VCaP (cell line): ENCODE measurements at regions not wholly inside any gene's neighbourhood (a gene's known extent, or its start where the extent isn't known, plus 50 kb on each side); places are given as distances from the start of the nearest gene placed in this dataset.

Experiments used
- H3K27ac ChIP-seq: fragments of 450-650 bp; 2 replicates; pipeline ENCODE4 v1.5.1; 2017
- TF ChIP-seq, protein P1 (sequence below): fragments of 450-650 bp; conservative IDR thresholded peaks from 2 replicates; pipeline ENCODE4 v1.5.1; 2017; ENCODE audit warnings: mild to moderate bottlenecking, moderate library complexity

DNA sequence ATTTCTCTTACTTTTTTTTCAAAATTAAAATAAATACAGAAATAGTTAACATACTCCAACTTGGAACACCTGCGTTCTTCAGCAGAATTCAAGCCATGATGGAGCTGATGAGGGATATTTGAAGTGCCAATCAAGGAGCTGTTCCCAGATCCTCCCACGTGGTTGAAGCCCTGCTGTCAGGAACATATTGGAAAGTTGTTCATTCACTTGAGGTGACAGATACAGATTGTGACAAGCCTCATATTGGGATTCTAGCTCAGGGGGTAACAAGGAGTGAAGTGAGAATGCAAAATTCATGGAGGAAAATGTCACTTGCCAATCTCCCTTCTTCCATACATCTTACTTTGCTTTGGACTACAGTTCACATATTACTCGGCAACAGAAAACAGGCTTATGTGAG lies 2670.8 kb downstream of the PCDH7 start:
- TF ChIP-seq, protein P1, sequence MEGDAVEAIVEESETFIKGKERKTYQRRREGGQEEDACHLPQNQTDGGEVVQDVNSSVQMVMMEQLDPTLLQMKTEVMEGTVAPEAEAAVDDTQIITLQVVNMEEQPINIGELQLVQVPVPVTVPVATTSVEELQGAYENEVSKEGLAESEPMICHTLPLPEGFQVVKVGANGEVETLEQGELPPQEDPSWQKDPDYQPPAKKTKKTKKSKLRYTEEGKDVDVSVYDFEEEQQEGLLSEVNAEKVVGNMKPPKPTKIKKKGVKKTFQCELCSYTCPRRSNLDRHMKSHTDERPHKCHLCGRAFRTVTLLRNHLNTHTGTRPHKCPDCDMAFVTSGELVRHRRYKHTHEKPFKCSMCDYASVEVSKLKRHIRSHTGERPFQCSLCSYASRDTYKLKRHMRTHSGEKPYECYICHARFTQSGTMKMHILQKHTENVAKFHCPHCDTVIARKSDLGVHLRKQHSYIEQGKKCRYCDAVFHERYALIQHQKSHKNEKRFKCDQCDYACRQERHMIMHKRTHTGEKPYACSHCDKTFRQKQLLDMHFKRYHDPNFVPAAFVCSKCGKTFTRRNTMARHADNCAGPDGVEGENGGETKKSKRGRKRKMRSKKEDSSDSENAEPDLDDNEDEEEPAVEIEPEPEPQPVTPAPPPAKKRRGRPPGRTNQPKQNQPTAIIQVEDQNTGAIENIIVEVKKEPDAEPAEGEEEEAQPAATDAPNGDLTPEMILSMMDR, result no peak
- H3K27ac ChIP-seq, result no peak overlapping the region

DNA sequence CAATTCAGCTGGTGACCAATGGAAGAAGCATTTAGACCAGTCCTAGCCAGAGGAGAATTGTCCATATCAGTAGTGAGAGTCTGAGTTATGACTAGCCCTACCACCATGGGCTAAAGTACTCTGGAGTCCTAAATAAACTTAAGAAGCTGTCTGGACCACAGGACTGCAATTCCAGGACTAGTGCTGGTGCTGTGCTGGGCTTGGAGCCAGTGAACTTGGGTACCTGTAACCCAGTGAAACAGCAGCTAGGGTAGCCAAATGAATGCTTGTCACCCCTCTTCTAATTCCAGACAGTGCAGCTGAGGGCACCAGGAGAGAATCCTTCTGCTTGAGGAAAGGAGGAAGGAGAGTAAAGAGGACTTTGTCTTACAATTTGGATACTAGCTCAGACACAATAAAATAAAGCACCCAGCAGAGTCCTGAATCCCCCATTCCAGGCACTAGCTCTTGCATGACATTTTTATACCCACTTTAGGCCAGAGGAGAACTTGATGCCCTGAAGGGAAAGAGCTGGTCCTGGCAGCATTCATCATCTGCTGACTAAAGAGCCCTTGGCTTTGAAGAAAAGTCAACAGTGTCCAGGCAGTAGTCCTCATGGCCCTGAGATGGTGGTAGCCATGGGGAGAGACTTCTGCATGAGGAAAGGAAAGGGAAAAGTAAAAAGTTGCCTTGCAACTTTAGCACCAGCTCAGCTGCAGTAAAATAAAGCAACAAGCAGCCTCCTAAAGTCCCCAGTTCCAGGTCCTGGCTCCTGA lies 2675.7 kb downstream of the PCDH7 start:
- H3K27ac ChIP-seq, result no peak overlapping the region
- TF ChIP-seq, protein P1, result no peak

GRCh38 chr4:33400504-33400903 lies 2680.3 kb downstream of the PCDH7 start:
- TF ChIP-seq, protein P1, result no peak
- no peak overlapping the region for H3K27ac ChIP-seq

DNA sequence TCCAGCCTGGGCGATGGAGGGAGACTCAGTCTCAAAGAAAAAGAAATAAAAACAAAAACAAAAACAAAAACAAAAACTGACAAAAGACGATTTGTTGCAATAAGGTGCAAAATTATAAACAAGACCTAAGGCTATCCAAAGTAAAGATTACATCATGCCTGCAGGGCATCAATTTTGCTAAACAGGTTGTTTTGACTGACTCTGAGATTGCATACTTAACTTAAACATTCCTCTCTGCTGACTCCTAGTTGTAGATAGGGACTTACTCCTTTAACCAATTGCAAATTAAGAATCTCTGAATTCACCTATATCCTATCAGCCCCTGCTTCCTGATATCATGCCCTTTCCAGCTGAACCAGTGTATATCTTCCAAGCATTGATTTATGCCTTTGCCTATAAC lies 2687.3 kb downstream of the PCDH7 start:
- no peak overlapping the region for H3K27ac ChIP-seq
- TF ChIP-seq, protein P1, result no peak

- H3K27ac ChIP-seq, result no peak overlapping the region
- TF ChIP-seq, protein P1, result no peak
These were observed 2691.0 kb downstream of the PCDH7 start for GRCh38 chr4:33411182-33411581.

DNA sequence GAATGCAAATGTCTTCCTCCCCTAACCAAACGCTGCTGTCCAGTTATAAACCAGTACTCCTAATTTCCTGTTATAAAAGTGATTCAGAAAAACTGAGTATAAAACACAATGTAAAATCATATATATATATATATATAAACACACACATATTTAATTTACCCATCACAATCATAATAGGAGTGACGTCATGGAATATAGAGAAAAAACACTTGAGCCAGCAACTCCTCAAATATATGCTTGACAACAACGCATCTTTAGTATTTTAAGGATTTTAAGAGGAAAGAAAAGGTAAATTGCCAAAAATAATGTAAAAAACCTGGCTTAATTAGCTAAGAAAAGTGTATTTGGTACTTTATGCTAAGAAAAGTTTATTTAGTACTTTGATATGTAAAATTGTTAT lies 2701.7 kb downstream of the PCDH7 start:
- TF ChIP-seq, protein P1, result no peak
- no peak overlapping the region for H3K27ac ChIP-seq

- TF ChIP-seq, protein P1, result no peak
- H3K27ac ChIP-seq, result no peak overlapping the region
These were observed 2702.5 kb downstream of the PCDH7 start for GRCh38 chr4:33422656-33423055.
